NCI-H2196 (cell line): ENCODE measurements at regions not wholly inside any gene's neighbourhood (a gene's known extent, or its start where the extent isn't known, plus 50 kb on each side); places are given as distances from the start of the nearest gene placed in this dataset.

Source experiments
- DNase-seq: peaks from one replicate; lab custom pipeline; 2025; ENCODE audit not compliant: unreplicated experiment; lab: John Stamatoyannopoulos, UW

- DNase-seq, result no peak
Measured at GRCh38 chr12:58186401-58186800, 245.0 kb downstream of the ATP23 start.

- no peak for DNase-seq
Measured at GRCh38 chr12:58186914-58187313, 245.5 kb downstream of the ATP23 start.

GRCh38 chr12:58189030-58189429 lies 247.7 kb downstream of the ATP23 start:
- no peak for DNase-seq

- DNase-seq, result no peak
Measured at GRCh38 chr12:58189893-58190292, 248.5 kb downstream of the ATP23 start.

- no peak for DNase-seq
Measured at GRCh38 chr12:58190618-58191017, 249.3 kb downstream of the ATP23 start.

GRCh38 chr12:58196971-58197370 lies 255.6 kb downstream of the ATP23 start:
- DNase-seq, result no peak

GRCh38 chr12:58202933-58203718 lies 261.8 kb downstream of the ATP23 start:
- no peak for DNase-seq

GRCh38 chr12:58204071-58204470 lies 262.7 kb downstream of the ATP23 start:
- DNase-seq, result no peak

- no peak for DNase-seq
Measured at GRCh38 chr12:58206876-58207275, 265.5 kb downstream of the ATP23 start.

- DNase-seq, result no peak
Measured at GRCh38 chr12:58211211-58211610, 269.8 kb downstream of the ATP23 start.

- DNase-seq, result no peak
Measured at GRCh38 chr12:58217130-58217529, 275.8 kb downstream of the ATP23 start.

GRCh38 chr12:58224536-58225105 lies 283.3 kb downstream of the ATP23 start:
- no peak for DNase-seq

- no peak for DNase-seq
Measured at GRCh38 chr12:58225203-58225877, 284.0 kb downstream of the ATP23 start.

- no peak for DNase-seq
Measured at GRCh38 chr12:58233886-58234285, 292.5 kb downstream of the ATP23 start.

- DNase-seq, result no peak
Measured at GRCh38 chr12:58238411-58238810, 297.0 kb downstream of the ATP23 start.

- DNase-seq, result no peak
Measured at GRCh38 chr12:58241099-58241498, 299.7 kb downstream of the ATP23 start.

- DNase-seq, result no peak
Measured at GRCh38 chr12:58242796-58243630, 301.6 kb downstream of the ATP23 start.

- DNase-seq, result no peak
Measured at GRCh38 chr12:58247633-58248032, 306.3 kb downstream of the ATP23 start.

GRCh38 chr12:58248599-58248998 lies 307.2 kb downstream of the ATP23 start:
- no peak for DNase-seq

- DNase-seq, result no peak
Measured at GRCh38 chr12:58249610-58250009, 308.2 kb downstream of the ATP23 start.

- DNase-seq, result no peak
Measured at GRCh38 chr12:58250077-58250476, 308.7 kb downstream of the ATP23 start.
